OCI-LY3 (cell line): ENCODE measurements at regions not wholly inside any gene's neighbourhood (a gene's known extent, or its start where the extent isn't known, plus 50 kb on each side); places are given as distances from the start of the nearest gene placed in this dataset.
"Not testable (repeated sequence)": the region's sequence is repeated elsewhere in the genome, so short reads cannot be mapped to it uniquely, and the experiment has no call there.

Source experiments
- H2AFZ ChIP-seq: fragments of 200-600, 300-600 bp; shearing (Covaris generic); 2 replicates; pipeline ENCODE4 v1.6.0; 2014; ENCODE audit warnings: antibody characterized with exemption, low read depth, low read length
- H3K27ac ChIP-seq: fragments of 200-600, 300-600 bp; sonication (generic); 2 replicates; pipeline ENCODE4 v1.5.1; 2014; ENCODE audit warnings: mild to moderate bottlenecking, low read length, moderate library complexity, mixed read lengths
- H3K27me3 ChIP-seq: fragments of 200-600, 300-600 bp; sonication (generic); 2 replicates; pipeline ENCODE4 v1.6.1; 2014; ENCODE audit warnings: low read depth, low read length, mixed read lengths
- H3K36me3 ChIP-seq: fragments of 200-600, 300-600 bp; sonication (generic); replicated peaks from 2 replicates; pipeline ENCODE3; 2014; ENCODE audit warnings: low read depth, low read length, mixed read lengths
- H3K4me1 ChIP-seq: fragments of 300-600, 200-600 bp; sonication (generic); 2 replicates; pipeline ENCODE4 v1.6.1; 2014; ENCODE audit warnings: low read length, mixed read lengths
- H3K4me2 ChIP-seq: fragments of 200-600, 300-600 bp; sonication (generic); 2 replicates; pipeline ENCODE4 v1.6.1; 2014; ENCODE audit warnings: low read length, mixed read lengths
- H3K4me3 ChIP-seq: fragments of 300-600, 200-600 bp; sonication (generic); 2 replicates; pipeline ENCODE4 v1.5.1; 2014; ENCODE audit warnings: antibody characterized with exemption, mild to moderate bottlenecking, low read length, moderate library complexity
- H3K79me2 ChIP-seq: fragments of 300-600, 200-600 bp; shearing (Covaris generic); 2 replicates; pipeline ENCODE4 v1.6.1; 2014; ENCODE audit warnings: mild to moderate bottlenecking, low read length, mixed read lengths
- H3K9ac ChIP-seq: fragments of 300-600, 200-600 bp; shearing (Covaris generic); 2 replicates; pipeline ENCODE4 v1.6.0; 2014; ENCODE audit warnings: mild to moderate bottlenecking, low read length, moderate library complexity
- H3K9me3 ChIP-seq: fragments of 200-600, 300-600 bp; shearing (Covaris generic); 2 replicates; pipeline ENCODE4 v1.6.1; 2014; ENCODE audit warnings: low read length, mixed read lengths; ENCODE audit not compliant: insufficient read depth
- H4K20me1 ChIP-seq: fragments of 200-600, 300-600 bp; sonication (generic); 2 replicates; pipeline ENCODE4 v1.6.1; 2016; ENCODE audit warnings: low read length, mixed read lengths; ENCODE audit not compliant: insufficient read depth
- CTCF ChIP-seq: fragments of 200-600, 300-600 bp; sonication (generic); IDR thresholded peaks from 2 replicates; pipeline ENCODE4 v1.5.1; 2014; ENCODE audit warnings: antibody characterized with exemption, low read length, low read depth

- not testable (repeated sequence) for H3K9ac ChIP-seq, H3K9me3 ChIP-seq, H3K4me3 ChIP-seq, H3K79me2 ChIP-seq, H3K27ac ChIP-seq, H3K4me2 ChIP-seq, H3K27me3 ChIP-seq, H3K4me1 ChIP-seq, H3K36me3 ChIP-seq, H4K20me1 ChIP-seq, H2AFZ ChIP-seq
These were observed 1478.3 kb upstream of the TPTE start for GRCh38 chr21:9043089-9043488.

GRCh38 chr21:9046870-9047269 is 1474.5 kb upstream of the TPTE start:
- H3K79me2 ChIP-seq, H3K36me3 ChIP-seq, H3K27ac ChIP-seq, H3K27me3 ChIP-seq, H3K4me1 ChIP-seq, H2AFZ ChIP-seq, H3K4me2 ChIP-seq, H3K4me3 ChIP-seq, H4K20me1 ChIP-seq, H3K9me3 ChIP-seq, H3K9ac ChIP-seq: not testable (repeated sequence)

GRCh38 chr21:9067515-9067914 is 1453.9 kb upstream of the TPTE start:
- H3K27ac ChIP-seq, H3K9me3 ChIP-seq, H3K79me2 ChIP-seq, H3K4me3 ChIP-seq, H3K36me3 ChIP-seq, H2AFZ ChIP-seq, H3K4me2 ChIP-seq, H3K9ac ChIP-seq, H4K20me1 ChIP-seq, H3K27me3 ChIP-seq, H3K4me1 ChIP-seq: not testable (repeated sequence)

DNA sequence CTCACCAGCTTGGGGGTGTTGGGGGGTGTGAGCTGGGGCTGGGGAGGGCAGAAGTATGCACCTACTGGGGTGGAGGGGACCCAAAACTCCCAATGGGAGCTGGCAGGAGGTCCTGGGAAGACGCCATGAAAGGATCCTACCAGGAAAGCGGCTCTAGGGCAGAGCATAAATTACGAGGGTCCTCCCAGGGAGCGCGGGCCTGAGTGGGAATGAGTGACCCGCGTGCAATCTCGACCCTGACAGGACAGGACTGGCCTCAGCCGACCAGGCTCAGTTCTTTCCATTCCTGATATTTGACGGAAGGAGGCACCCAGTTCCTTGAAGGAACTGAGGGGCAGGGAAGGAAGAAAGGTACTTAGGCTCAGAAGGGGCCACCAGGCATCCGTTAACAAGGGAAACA is 1452.8 kb upstream of the TPTE start:
- not testable (repeated sequence) for H2AFZ ChIP-seq, H3K9me3 ChIP-seq, H3K36me3 ChIP-seq, H3K27me3 ChIP-seq, H4K20me1 ChIP-seq, H3K79me2 ChIP-seq, H3K4me2 ChIP-seq, H3K9ac ChIP-seq, H3K27ac ChIP-seq, H3K4me1 ChIP-seq, H3K4me3 ChIP-seq

DNA sequence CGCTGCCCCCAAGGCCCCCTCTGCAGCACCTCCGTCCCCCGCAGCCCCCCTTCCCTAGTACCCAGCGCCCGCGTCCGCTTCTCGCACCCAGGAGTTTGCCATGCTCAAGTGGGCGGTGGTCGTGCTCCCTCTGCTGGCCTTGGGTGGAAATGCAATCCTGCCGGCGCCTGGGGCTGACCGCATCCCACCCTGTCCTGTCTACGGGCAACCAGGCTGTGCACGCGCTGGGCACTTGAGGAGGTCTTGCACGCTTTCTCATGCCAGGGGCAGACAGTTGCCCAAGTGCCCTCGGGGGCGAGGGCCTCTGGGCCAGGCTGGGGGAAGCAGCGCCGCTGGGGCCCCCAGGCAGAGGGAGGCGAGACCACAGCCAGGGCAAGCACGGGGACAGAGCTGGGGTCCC is 1450.7 kb upstream of the TPTE start:
- not testable (repeated sequence) for H3K9me3 ChIP-seq, H2AFZ ChIP-seq, H3K4me1 ChIP-seq, H3K4me2 ChIP-seq, H3K4me3 ChIP-seq, H3K9ac ChIP-seq, H4K20me1 ChIP-seq, H3K27ac ChIP-seq, H3K79me2 ChIP-seq, H3K36me3 ChIP-seq, H3K27me3 ChIP-seq
- peak; percentile 14; the same call in 1 of the 2 replicates for TF ChIP-seq CTCF

DNA sequence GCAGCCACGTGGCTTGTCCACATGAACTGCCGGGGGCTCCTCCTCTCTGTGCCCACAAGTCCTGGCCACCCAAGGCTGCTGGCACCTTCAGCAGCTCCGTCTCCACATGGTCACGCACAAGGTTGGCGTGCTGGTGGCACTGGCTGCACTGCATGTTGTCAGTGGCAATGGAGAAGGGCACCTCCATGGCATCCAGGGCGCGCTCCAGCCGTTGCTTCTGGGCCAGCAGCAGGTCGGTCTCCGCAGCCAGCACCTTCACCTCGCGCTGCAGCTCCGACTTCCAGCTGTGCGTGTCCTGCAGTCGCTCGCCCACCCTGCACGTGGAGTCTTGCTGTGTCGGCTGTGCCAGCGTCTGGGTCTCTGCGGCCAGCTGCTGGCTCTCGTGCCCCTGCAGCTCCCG is 1448.4 kb upstream of the TPTE start:
- H3K9me3 ChIP-seq, H4K20me1 ChIP-seq, H3K4me3 ChIP-seq, H3K27ac ChIP-seq, H3K4me2 ChIP-seq, H3K27me3 ChIP-seq, H2AFZ ChIP-seq, H3K36me3 ChIP-seq, H3K9ac ChIP-seq, H3K79me2 ChIP-seq, H3K4me1 ChIP-seq: not testable (repeated sequence)

- H3K4me1 ChIP-seq, H3K4me3 ChIP-seq, H2AFZ ChIP-seq, H4K20me1 ChIP-seq, H3K9ac ChIP-seq, H3K36me3 ChIP-seq, H3K4me2 ChIP-seq, H3K79me2 ChIP-seq, H3K27me3 ChIP-seq, H3K9me3 ChIP-seq, H3K27ac ChIP-seq: not testable (repeated sequence)
These were observed 1446.6 kb upstream of the TPTE start for GRCh38 chr21:9074772-9075171.

DNA sequence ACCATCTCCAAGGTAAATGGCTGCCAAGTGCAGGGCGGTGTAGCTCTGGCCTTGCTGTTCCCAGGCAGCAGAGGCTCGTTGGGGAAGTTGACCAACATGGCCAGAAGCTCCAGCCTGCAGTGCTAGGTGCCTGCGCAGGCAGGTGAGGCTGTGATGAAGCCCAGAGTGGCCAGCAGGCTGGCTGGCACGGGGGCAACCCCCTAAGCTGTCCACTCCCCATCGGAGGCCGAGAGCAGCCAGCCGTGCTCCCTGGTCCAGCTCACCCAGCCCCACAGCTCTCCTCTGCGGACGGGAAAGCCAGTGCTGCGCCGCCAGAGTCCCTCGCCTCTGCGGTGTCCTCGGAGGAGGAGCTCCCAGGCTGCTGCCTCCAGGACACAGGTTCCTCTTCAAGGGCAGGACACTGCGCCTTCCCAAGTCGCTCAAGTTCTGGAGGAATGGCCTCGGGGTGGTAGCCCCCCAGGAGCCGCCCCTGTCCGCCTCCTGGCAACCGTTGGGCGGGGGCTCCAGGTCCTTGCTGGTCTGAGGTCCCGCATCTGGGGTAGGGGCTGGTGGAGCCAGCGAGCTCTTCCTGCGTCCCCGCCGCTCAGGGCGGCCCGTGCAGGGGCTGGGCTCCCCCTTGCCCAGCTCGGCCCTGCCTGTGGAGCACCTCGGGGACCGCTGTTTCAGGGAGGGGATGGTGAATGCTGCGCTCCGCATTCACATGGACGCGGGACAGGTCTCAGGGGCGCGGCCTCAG is 1438.1 kb upstream of the TPTE start:
- H4K20me1 ChIP-seq, H3K27me3 ChIP-seq, H3K36me3 ChIP-seq, H3K4me2 ChIP-seq, H2AFZ ChIP-seq, H3K9ac ChIP-seq, H3K9me3 ChIP-seq, H3K4me3 ChIP-seq, H3K4me1 ChIP-seq, H3K27ac ChIP-seq, H3K79me2 ChIP-seq: not testable (repeated sequence)

- not testable (repeated sequence) for H2AFZ ChIP-seq, H4K20me1 ChIP-seq, H3K79me2 ChIP-seq, H3K9ac ChIP-seq, H3K27ac ChIP-seq, H3K27me3 ChIP-seq, H3K4me3 ChIP-seq, H3K4me2 ChIP-seq, H3K36me3 ChIP-seq, H3K4me1 ChIP-seq, H3K9me3 ChIP-seq
These were observed 1435.1 kb upstream of the TPTE start for GRCh38 chr21:9086299-9086698.
